ENCODE measurements at regions not wholly inside any gene's neighbourhood (a gene's known extent, or its start where the extent isn't known, plus 50 kb on each side); places are given as distances from the start of the nearest gene placed in this dataset.

GRCh38 chr12:97751704-97752103, 289.1 kb downstream of the RMST start (continued):
- no peak for TF ChIP-seq ZNF212 (CRISPR knock-in tag; IDR thresholded peaks at IDR 0.05)
- no peak for TF ChIP-seq CREB1 (IDR thresholded peaks at IDR 0.05)
- TF ChIP-seq CREB1 (CRISPR knock-in tag; IDR thresholded peaks at IDR 0.05): no peak
- TF ChIP-seq, protein P1, sequence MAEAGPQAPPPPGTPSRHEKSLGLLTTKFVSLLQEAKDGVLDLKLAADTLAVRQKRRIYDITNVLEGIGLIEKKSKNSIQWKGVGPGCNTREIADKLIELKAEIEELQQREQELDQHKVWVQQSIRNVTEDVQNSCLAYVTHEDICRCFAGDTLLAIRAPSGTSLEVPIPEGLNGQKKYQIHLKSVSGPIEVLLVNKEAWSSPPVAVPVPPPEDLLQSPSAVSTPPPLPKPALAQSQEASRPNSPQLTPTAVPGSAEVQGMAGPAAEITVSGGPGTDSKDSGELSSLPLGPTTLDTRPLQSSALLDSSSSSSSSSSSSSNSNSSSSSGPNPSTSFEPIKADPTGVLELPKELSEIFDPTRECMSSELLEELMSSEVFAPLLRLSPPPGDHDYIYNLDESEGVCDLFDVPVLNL (CRISPR knock-in tag; IDR thresholded peaks at IDR 0.05; ENCODE audit: low read depth): no peak
- TF ChIP-seq BACH1 (tag; IDR thresholded peaks at IDR 0.05): no peak
- no peak for TF ChIP-seq PTRF (tag; IDR thresholded peaks at IDR 0.05)
- no peak for TF ChIP-seq ZNF347 (CRISPR knock-in tag; IDR thresholded peaks at IDR 0.05; ENCODE audit: low read depth)
- TF ChIP-seq SP1 (CRISPR knock-in tag; IDR thresholded peaks at IDR 0.05): no peak
- TF ChIP-seq ZNF707 (CRISPR knock-in tag; conservative IDR thresholded peaks at IDR 0.05): no peak
- TF ChIP-seq KLF16 (IDR thresholded peaks at IDR 0.05): no peak
- no peak for TF ChIP-seq TGIF2 (CRISPR knock-in tag; IDR thresholded peaks at IDR 0.05)
- TF ChIP-seq PTTG1 (tag; IDR thresholded peaks at IDR 0.05; ENCODE audit: low read depth): no peak
- no peak for TF ChIP-seq CBX2 (IDR thresholded peaks at IDR 0.05; ENCODE audit: insufficient read depth, low read length, poor library complexity, severe bottlenecking)

DNA sequence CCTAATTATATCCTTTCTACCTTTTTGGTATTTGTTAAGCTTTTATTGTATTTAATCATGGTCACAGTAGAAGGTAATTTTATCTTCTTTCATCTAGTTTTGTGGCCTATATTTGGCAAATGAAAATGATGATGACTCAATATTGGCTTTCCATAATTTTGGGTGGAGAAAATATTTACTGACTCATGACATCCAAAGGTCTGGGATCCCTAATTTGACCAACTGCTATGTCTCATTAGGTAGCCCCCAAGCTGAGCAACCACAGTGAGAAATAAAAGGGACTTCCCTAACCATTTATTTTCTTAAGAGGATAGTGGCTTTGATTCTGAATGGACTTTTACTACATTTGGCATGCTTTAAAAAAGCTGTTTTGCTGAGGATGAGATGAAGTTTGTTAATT, 289.5 kb downstream of the RMST start:
- no TSS peak for BruUV-seq (replicated peaks)
- Histone ChIP-seq H3K4me2 (ENCODE audit: insufficient read depth, low read length) (no peak overlapping the region), H3K4me1 (replicated peaks in 1 of 2; ENCODE audit: control insufficient read depth in 2 of 2, insufficient read depth in 2 of 2, low read length in 2 of 2) (no peaks in the 10 kb centered on the region), H3K4me3 (no peak overlapping the region), H3K36me3 (ENCODE audit: control insufficient read depth, insufficient read depth, low read length) (no peaks in the 10 kb centered on the region), H2AFZ (ENCODE audit: low read depth, low read length) (no peak overlapping the region), H3K79me2 (ENCODE audit: control insufficient read depth, insufficient read depth, low read length) (no peaks in the 10 kb centered on the region), H4K20me1 (replicated peaks; ENCODE audit: control insufficient read depth, insufficient read depth, low read length) (no peaks in the 10 kb centered on the region), H3K9me3 (replicated peaks; ENCODE audit: control insufficient read depth, insufficient read depth, low read depth, low read length) (no peaks in the 10 kb centered on the region), H3K27me3 (ENCODE audit: control insufficient read depth in 2 of 2, insufficient read depth in 2 of 2, low read length in 2 of 2) (no peaks in the 10 kb centered on the region), H3K27ac (ENCODE audit: extremely low read depth, low read depth, low read length) (no peak overlapping the region), H3K9me1 (ENCODE audit: control insufficient read depth, insufficient read depth, low read length) (no peaks in the 10 kb centered on the region), H3K9ac (ENCODE audit: insufficient read depth in 1 of 2, low read depth in 2 of 2, low read length in 2 of 2) (no peak overlapping the region)
- ATAC-seq (no peak), FAIRE-seq (no peak), DNase-seq (ENCODE audit: extremely low read depth in 1 of 4, low spot score in 3 of 4) (no peak)
- intact Hi-C loops (cut with micrococcal nuclease) (no loop called here), in situ Hi-C loops (cut with MboI) (no loop called here)
- CTCF ChIA-PET (ENCODE audit: low intra/inter-chr PET ratio): no interaction called here
- no peak for TF ChIP-seq CREM (IDR thresholded peaks at IDR 0.05; ENCODE audit: low read depth)
- TF ChIP-seq ZNF175 (CRISPR knock-in tag; IDR thresholded peaks at IDR 0.05; ENCODE audit: low read depth): no peak
- TF ChIP-seq PTBP1 (IDR thresholded peaks at IDR 0.05; ENCODE audit: low read depth, low read length): no peak
- no peak for TF ChIP-seq AFF1 (IDR thresholded peaks at IDR 0.05; ENCODE audit: low read depth in 1 of 2, partially characterized antibody in 2 of 2)
- no peak for TF ChIP-seq ZFP30 (CRISPR knock-in tag; IDR thresholded peaks at IDR 0.05; ENCODE audit: borderline replicate concordance)
- POLR2A ChIA-PET: no interaction called here

Measured in K562 (cell line).